ENCODE measurements at regions not wholly inside any gene's neighbourhood (a gene's known extent, or its start where the extent isn't known, plus 50 kb on each side); places are given as distances from the start of the nearest gene placed in this dataset.

- DNase-seq (ENCODE audit: low read depth, low spot score), result no peak
- H3K4me3 ChIP-seq (ENCODE audit: low read length), result no peak overlapping the region
These were observed 143.7 kb downstream of the LRIG2 start for GRCh38 chr1:113216664-113217063.

DNA sequence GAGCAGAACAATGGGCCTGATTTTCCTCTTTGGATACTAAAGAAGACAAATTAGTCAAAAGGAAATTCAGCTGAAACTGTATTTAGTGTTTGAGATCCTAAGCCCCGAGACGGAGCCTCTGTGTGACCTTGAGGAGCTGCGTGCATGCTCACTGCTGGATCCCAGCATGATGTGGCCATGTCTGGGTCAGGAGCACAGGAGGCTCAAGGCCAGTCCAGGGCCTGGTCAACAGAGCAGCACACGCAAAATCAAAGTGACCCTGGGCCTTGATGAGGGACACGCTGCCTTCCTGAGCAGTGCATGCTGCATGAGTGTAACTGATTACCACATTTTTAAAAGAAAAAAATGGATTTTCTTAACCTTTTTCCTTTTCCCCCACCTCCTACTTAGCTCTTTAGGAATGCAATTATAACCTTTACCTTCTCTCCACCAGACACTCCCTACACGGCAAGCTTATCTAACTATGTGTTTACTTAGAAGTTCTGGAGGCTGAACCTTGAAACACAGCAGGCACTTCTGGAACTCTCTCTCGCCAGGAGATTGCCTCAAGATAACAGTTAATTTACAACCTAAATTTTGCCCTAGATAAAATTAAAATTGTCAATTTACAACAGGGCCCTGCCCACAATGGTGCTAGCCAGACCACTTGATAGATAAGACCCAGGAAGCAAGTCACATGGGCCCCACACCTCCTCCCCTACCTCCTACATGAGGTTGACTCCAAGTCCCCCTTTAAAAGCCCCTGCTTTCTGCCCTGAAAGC is 144.6 kb downstream of the LRIG2 start:
- no peak for DNase-seq (ENCODE audit: low read depth, low spot score)
- no peak overlapping the region for H3K4me3 ChIP-seq (ENCODE audit: low read length)

- H3K4me3 ChIP-seq (ENCODE audit: low read length), result no peak overlapping the region
- no peak for DNase-seq (ENCODE audit: low read depth, low spot score)
These were observed 146.4 kb downstream of the LRIG2 start for GRCh38 chr1:113219377-113219776.

DNA sequence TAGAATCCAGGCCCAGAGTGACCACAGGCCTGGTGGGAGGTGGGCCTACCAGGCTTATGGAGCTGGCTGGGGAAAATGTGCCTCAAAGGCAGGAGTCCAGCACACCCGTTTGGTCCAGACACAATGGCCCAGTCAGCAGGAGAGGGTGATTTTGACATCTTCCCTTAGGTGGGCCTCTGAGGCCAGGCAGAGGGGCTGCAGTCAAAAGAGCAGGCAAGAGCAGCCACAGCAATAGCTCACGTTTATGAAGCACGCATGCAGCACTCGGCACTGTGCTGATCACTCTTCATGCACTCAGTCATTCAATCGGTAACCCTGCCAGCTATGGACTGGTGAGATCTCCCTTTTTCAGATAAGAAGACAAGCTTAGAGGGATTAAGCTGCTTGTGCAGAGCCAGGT is 146.8 kb downstream of the LRIG2 start:
- no peak overlapping the region for H3K4me3 ChIP-seq (ENCODE audit: low read length)
- DNase-seq (ENCODE audit: low read depth, low spot score), result no peak

GRCh38 chr1:113223040-113223439 is 150.0 kb downstream of the LRIG2 start:
- H3K4me3 ChIP-seq (ENCODE audit: low read length), result no peak overlapping the region
- DNase-seq (ENCODE audit: low read depth, low spot score), result no peak

- H3K4me3 ChIP-seq (ENCODE audit: low read length), result no peak overlapping the region
- no peak for DNase-seq (ENCODE audit: low read depth, low spot score)
These were observed 150.5 kb downstream of the LRIG2 start for GRCh38 chr1:113223546-113223945.

- DNase-seq (ENCODE audit: low read depth, low spot score), result no peak
- H3K4me3 ChIP-seq (ENCODE audit: low read length), result no peak overlapping the region
These were observed 153.2 kb downstream of the LRIG2 start for GRCh38 chr1:113226148-113226547.

- no peak for DNase-seq (ENCODE audit: low read depth, low spot score)
- H3K4me3 ChIP-seq (ENCODE audit: low read length), result no peak overlapping the region
These were observed 158.4 kb upstream of the MAGI3 start for GRCh38 chr1:113231866-113232265.

DNA sequence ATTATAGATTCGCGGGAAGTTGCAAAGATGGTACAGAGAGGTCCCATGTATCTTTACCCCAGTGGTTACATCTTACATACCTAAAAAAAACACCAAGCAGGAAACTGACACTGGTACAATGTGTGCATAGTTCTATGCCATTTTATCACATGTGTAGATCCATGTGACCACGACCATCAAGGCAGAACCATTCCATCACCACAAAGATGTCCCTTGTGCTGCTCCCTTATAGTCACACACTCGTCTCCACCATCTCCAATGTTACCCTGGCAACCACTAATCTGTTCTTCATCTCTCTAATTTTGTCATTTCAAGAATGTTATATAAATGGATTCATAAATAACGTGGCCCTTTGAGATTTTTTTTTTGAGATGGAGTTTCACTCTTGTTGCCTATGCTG is 156.9 kb upstream of the MAGI3 start:
- H3K4me3 ChIP-seq (ENCODE audit: low read length), result no peak overlapping the region
- DNase-seq (ENCODE audit: low read depth, low spot score), result no peak

DNA sequence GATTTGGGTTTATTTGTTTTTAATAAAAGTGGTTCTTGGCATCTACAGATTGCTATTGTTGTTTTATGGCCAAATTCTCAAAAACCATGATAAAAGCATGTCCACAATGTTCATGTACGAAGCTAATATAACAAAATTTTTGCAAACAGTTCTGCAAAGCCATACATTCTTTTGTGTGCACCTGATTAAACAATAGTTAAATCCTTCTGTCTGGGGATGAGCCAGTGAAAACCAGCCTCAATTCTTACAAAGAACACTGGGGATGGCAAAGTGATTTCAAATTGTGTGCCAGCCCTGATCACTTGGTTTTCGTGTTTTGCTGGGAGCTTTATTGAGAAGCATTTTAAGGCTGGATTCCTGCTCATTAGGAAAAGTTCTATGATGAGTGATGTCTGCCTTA is 149.1 kb upstream of the MAGI3 start:
- H3K4me3 ChIP-seq (ENCODE audit: low read length), result no peak overlapping the region
- DNase-seq (ENCODE audit: low read depth, low spot score), result no peak

GRCh38 chr1:113242481-113242880 is 147.8 kb upstream of the MAGI3 start:
- no peak overlapping the region for H3K4me3 ChIP-seq (ENCODE audit: low read length)
- no peak for DNase-seq (ENCODE audit: low read depth, low spot score)

DNA sequence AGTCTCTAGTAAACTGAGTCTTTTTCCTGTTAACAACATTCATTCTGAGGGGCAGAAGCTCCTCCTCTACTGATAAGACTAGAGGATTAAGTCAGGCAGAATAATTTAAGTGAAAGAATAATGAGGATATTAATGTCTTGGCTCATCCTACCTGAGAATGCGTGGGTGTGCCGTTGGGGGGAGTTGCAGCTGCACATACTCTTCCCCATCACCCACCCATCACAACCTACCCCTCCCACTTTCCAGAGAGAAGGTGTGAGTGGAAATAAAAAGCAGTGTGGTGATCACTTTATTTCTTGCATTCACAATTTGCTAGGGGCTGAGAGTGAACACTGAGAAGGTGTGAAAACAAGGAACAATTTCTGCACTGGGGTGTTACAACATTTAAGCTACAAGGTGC is 146.8 kb upstream of the MAGI3 start:
- no peak for DNase-seq (ENCODE audit: low read depth, low spot score)
- no peak overlapping the region for H3K4me3 ChIP-seq (ENCODE audit: low read length)

DNA sequence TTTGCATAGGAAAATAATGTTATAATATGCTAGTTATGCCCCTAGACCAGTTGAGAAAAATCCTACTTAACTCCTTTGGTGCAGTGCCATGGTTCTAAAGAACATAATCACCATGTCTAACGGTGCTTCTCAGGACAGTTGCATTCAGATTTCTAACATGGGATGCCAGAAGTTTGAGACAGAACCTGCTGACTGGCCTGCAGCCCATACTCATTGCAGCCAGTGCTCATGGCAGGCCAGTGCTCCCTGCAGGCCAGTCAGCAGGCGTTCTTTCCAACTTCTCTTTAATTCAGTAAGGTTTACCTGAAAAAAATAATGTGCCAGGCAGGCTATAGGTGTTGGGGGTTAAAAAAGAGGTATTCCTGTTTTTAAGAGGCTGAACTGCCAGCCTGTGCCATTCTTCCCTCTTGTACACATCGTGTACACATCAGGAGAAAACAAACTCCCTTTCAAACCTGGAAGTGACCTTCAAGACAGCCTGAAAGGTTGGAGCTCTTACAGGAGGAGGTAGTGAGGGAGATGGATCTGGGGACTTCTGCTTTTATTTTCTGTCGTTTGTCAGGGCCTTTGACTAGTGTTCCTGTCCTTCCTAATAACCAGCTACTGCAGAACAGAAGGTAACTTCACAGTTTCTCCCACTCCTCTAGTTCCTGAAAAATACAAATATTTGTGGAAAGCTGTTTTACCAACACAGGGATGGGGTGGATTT is 146.0 kb upstream of the MAGI3 start:
- no peak for DNase-seq (ENCODE audit: low read depth, low spot score)
- no peak overlapping the region for H3K4me3 ChIP-seq (ENCODE audit: low read length)

DNA sequence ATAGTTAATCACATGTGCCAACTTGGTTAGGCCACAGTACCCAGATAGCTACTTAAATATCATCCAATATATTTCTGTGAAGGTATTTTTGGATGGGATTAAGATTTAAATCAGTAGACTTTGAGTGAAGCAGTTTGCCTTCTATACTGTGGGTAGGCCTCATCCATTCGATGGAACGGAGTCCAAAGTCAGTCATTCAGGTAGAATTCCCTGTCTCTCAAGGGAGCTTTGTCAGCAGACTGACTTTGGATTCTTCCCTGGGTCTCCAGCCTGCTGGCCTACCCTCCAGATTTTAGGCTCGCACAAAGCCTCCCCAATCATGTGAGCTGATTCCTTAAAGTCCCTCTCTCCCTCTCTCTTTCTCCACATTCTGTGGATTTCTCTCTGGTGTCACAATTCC is 145.1 kb upstream of the MAGI3 start:
- H3K4me3 ChIP-seq (ENCODE audit: low read length), result no peak overlapping the region
- no peak for DNase-seq (ENCODE audit: low read depth, low spot score)

DNA sequence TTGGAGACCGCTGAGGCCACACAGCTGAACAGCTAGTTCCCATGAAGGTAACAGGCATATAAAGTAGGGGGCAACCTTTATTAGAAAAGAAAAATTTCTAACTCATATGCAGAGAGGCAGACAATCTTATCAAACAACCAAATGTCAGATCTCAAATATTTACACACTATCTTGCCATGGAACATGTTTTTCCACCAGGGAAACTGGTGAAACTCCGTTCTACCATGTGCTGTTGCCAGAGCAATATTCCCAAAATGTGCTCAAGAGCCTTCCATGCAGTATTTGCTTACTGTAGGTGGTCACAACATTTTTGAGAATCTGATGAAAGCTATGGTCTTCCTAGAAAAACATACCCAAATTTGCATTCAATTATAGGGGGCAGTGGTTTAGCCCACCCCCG is 143.4 kb upstream of the MAGI3 start:
- DNase-seq (ENCODE audit: low read depth, low spot score), result no peak
- H3K4me3 ChIP-seq (ENCODE audit: low read length), result no peak overlapping the region

GRCh38 chr1:113247355-113247754 is 143.0 kb upstream of the MAGI3 start:
- H3K4me3 ChIP-seq (ENCODE audit: low read length), result no peak overlapping the region
- DNase-seq (ENCODE audit: low read depth, low spot score), result no peak

- DNase-seq (ENCODE audit: low read depth, low spot score), result no peak
- H3K4me3 ChIP-seq (ENCODE audit: low read length), result no peak overlapping the region
These were observed 142.5 kb upstream of the MAGI3 start for GRCh38 chr1:113247782-113248181.

DNA sequence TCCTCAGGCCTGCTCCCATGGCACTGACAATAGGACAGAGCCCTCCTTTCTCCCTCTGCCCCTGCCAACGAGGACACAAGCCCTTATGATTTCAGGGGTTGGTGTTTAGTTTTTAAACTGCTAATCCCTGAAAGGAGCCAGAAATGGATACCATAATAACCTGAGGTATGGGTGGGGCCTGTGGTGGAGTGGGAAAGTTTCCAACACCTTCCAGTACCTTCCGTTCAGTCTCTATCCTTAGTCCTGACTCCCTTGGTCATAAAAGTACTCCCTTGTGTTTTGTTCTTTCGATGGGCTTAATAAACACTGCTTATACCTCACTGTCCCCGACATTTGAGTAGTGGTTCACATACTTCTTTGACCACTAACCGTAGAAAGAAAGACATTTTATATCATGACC is 141.8 kb upstream of the MAGI3 start:
- no peak overlapping the region for H3K4me3 ChIP-seq (ENCODE audit: low read length)

GRCh38 chr1:113250161-113250560 is 140.2 kb upstream of the MAGI3 start:
- DNase-seq (ENCODE audit: low read depth, low spot score), result no peak
- H3K4me3 ChIP-seq (ENCODE audit: low read length), result no peak overlapping the region

More for the DNA sequence above, 141.8 kb upstream of the MAGI3 start:
- no peak for DNase-seq (ENCODE audit: low read depth, low spot score)

- no peak for DNase-seq (ENCODE audit: low read depth, low spot score)
These were observed 138.1 kb upstream of the MAGI3 start for GRCh38 chr1:113252166-113252565.

GRCh38 chr1:113253187-113253586 is 137.1 kb upstream of the MAGI3 start:
- no peak overlapping the region for H3K4me3 ChIP-seq (ENCODE audit: low read length)
- DNase-seq (ENCODE audit: low read depth, low spot score), result no peak

More at GRCh38 chr1:113252166-113252565, 138.1 kb upstream of the MAGI3 start:
- H3K4me3 ChIP-seq (ENCODE audit: low read length), result no peak overlapping the region
